ENCODE measurements at regions not wholly inside any gene's neighbourhood (a gene's known extent, or its start where the extent isn't known, plus 50 kb on each side); places are given as distances from the start of the nearest gene placed in this dataset.
"Not testable (repeated sequence)": the region's sequence is repeated elsewhere in the genome, so short reads cannot be mapped to it uniquely, and the experiment has no call there.

- DNase-seq (ENCODE audit: low read depth), result no peak
- TF ChIP-seq CTCF (IDR thresholded peaks at IDR 0.05; ENCODE audit: low read length, missing control alignments), result no peak
- H3K4me3 ChIP-seq (replicated peaks; ENCODE audit: low read depth, low read length), result no peak overlapping the region
Measured at GRCh38 chr16:22712471-22712870, 101.5 kb upstream of the HS3ST2 start.

GRCh38 chr16:22718598-22718997 lies 95.4 kb upstream of the HS3ST2 start:
- DNase-seq (ENCODE audit: low read depth); H3K4me3 ChIP-seq (replicated peaks; ENCODE audit: low read depth, low read length): not testable (repeated sequence)

- DNase-seq (ENCODE audit: low read depth), result no peak
- H3K4me3 ChIP-seq (replicated peaks; ENCODE audit: low read depth, low read length), result no peak overlapping the region
- TF ChIP-seq CTCF (IDR thresholded peaks at IDR 0.05; ENCODE audit: low read length, missing control alignments), result no peak
Measured at GRCh38 chr16:22719945-22720344, 94.0 kb upstream of the HS3ST2 start.

GRCh38 chr16:22721511-22722100 lies 92.4 kb upstream of the HS3ST2 start:
- no peak for DNase-seq (ENCODE audit: low read depth)
- H3K4me3 ChIP-seq (replicated peaks; ENCODE audit: low read depth, low read length), result no peak overlapping the region

GRCh38 chr16:22722551-22723541 lies 91.1 kb upstream of the HS3ST2 start:
- H3K4me3 ChIP-seq (replicated peaks; ENCODE audit: low read depth, low read length); DNase-seq (ENCODE audit: low read depth): not testable (repeated sequence)

More at GRCh38 chr16:22721511-22722100, 92.4 kb upstream of the HS3ST2 start:
- no peak for TF ChIP-seq CTCF (IDR thresholded peaks at IDR 0.05; ENCODE audit: low read length, missing control alignments)

GRCh38 chr16:22726868-22727267 lies 87.1 kb upstream of the HS3ST2 start:
- TF ChIP-seq CTCF (IDR thresholded peaks at IDR 0.05; ENCODE audit: low read length, missing control alignments), result no peak
- no peak for DNase-seq (ENCODE audit: low read depth)
- no peak overlapping the region for H3K4me3 ChIP-seq (replicated peaks; ENCODE audit: low read depth, low read length)

- no peak for DNase-seq (ENCODE audit: low read depth)
- TF ChIP-seq CTCF (IDR thresholded peaks at IDR 0.05; ENCODE audit: low read length, missing control alignments), result no peak
- H3K4me3 ChIP-seq (replicated peaks; ENCODE audit: low read depth, low read length), result no peak overlapping the region
Measured at GRCh38 chr16:22727285-22728166, 86.4 kb upstream of the HS3ST2 start.

Data from fibroblast of pulmonary artery (primary cell).